KBM-7 (cell line): ENCODE measurements at regions not wholly inside any gene's neighbourhood (a gene's known extent, or its start where the extent isn't known, plus 50 kb on each side); places are given as distances from the start of the nearest gene placed in this dataset.
"Not testable (repeated sequence)": the region's sequence is repeated elsewhere in the genome, so short reads cannot be mapped to it uniquely, and the experiment has no call there.

Experiments used
- DNase-seq: peaks from one replicate; pipeline ENCODE4 v3.0.0-alpha.2; 2015
- in situ Hi-C: fragments of 300-500 bp; cut with MboI; formaldehyde crosslinking; loops from 2 replicates; pipeline ENCODE4 v1.14.3; 2020; ENCODE audit warnings: low sequenced_read_pairs, low pct_unique_long_range_greater_than_20kb, mixed read lengths

DNA sequence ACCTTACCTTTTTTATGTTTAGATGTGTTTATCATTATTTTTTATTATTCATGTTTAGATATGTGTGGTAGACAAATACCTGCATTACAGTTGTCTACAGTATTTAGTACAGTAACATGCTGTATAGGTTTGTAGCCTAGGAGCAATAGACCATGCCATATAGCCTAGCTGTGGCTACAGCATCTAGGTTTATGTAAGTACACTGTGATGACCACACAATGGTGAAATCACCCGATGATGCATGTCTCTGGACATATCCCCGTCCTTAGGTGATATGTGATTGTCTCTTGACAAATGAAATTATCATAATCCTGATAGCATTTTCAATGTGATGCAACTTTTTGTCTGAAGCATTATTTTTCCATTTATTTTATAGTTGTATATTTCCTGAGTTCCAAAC, 121.2 kb downstream of the DISP1 start:
- in situ Hi-C loops: no loop called here
- DNase-seq: no peak

DNA sequence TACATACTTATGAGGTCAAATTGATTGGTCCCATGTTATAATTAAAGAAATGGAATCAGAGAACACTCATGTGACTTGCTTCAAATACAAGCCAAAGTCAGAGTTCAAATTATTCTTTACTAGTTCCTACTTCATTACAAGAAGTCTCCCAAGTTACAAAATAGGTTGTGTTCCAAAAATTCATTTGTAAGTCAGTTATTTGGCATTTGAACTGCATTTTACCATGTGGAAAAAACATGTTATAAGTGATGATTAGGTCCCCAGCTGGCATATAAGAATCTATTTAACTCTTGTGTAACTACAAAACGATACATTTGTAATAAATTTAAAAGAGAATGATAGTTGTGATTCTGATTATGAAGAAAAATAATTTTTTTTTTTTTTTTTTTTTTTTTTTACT, 124.1 kb downstream of the DISP1 start:
- no peak for DNase-seq
- in situ Hi-C loops: no loop called here

DNA sequence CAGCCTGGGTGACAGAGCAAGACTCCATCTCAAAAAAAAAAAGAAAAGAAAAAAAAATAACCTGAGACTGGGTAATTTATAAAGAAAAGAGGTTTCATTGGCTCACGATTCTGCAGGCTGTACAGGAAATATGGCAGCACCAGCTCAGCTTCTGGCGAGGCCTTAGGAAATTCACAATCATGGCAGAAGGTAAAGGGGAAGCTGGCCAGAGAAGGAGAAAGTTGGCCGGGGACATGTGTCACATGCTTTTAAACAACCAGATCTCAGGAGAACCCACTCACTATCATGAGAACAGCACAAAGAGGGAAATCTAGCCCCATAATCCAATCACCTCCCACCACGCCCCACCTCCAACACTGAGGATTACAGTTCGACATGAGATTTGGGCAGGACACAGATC, 125.3 kb downstream of the DISP1 start:
- in situ Hi-C loops: no loop called here
- DNase-seq: no peak

DNA sequence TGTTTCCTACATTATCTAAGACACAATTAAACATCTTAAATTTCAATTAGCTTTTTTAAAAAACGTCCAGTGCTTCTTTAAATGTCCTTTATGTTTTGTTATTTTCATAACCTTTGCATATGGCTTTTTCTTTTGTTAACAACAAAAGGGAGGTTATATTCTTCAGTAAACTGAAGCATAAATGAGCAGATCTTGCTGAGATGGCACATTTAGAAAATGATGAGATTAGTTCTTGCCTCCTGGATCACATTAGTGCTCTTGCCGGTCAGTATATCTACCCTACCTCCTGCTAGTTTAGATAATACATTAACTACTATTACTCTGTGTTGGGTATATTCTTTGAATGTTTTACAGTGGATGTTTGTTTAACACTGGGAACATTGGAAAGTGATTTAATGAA, 126.1 kb downstream of the DISP1 start:
- no peak for DNase-seq
- in situ Hi-C loops: no loop called here

DNA sequence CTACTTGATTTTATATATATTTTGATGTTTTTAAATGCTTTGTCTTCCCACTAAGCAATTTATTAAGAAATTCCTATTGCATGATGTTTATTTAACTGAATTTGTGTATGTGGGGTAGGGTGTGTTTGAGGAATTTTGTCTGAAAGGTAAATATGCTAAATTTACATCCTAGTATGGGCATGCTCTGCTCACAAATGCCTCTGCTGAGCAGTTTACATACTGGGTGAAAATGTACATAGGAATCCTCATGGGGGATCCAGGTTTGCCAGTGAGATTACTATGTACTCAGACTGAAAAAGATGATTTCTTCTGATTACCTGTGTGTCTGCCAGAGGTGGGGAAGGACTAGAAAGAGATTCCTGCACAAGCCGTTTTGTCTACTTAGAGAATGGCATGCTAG, 126.6 kb downstream of the DISP1 start:
- no peak for DNase-seq
- in situ Hi-C loops: no loop called here

DNA sequence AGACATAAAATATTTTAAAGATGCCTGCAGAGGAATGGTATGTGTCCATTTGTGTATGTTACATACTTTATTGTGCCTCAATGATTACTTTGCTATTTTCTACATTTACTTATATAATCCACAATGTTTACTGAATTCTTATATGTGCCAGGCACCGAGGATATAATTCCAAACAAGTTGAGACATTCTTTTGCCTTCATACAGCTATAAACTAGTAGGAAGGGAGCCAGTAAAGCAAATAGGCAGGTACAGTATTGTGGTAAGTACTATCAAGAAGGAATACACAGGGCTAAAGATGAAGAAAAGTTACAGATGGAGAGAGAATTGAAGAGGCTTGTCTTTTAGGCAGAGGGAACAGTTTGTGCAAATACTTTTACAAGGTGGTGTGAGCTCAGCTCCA, 131.6 kb downstream of the DISP1 start:
- in situ Hi-C loops: no loop called here
- no peak for DNase-seq

DNA sequence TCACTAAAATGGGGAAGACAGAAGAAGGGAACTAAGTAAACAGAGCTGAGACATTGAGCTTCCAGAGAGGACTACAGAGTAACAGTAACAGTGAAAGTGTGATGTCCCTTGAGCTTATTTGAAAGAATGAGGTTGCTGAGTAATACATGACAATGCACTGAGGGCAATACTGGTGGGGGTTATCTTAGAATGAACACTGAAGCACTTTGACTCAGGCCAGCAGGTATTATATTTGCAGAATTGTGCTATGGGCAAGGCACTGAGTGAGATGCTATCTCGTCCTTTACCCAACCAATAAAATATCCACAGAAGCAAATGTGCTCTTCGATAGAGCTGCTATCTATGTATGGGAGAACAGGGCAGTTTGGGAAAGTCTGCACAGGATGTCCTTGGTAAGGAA, 133.2 kb downstream of the DISP1 start:
- in situ Hi-C loops: no loop called here
- no peak for DNase-seq

DNA sequence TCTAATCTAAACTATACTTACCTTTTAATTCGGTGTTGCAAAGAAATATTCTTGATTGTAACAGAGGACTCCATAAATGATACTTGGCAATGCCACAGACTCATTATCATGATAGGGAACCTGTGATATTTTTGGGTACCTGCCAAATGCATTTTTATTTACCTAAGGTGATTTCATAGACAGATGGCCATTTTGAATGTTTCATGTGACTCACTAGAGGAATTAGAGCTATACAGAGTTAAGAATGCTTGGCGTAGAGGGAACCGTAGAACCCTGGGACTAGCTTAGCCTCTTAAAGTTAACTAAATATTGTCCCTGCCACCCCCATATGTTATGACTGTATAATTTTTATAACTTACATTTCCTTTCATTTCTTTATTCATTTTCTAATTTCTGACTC, 136.1 kb downstream of the DISP1 start:
- no peak for DNase-seq
- in situ Hi-C loops: no loop called here

DNA sequence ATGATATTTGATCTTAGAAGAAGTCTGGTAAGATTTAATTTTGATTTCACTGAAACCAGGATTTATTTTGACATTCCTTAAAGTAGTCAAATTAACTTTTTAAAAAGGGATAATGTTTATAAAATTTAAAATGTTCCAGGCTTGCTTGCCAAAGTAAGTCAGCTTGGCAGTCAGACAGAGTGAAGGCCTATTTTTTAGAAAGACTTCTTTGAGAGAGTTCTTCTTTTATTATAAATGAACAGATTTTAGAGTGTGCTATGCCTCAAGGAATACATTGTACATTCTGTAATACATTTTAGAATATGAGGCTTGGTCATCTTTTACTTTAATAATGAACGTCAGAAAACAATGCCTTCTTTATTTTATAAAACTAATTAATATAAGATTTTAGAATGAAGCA, 138.7 kb downstream of the DISP1 start:
- no peak for DNase-seq
- in situ Hi-C loops: no loop called here

DNA sequence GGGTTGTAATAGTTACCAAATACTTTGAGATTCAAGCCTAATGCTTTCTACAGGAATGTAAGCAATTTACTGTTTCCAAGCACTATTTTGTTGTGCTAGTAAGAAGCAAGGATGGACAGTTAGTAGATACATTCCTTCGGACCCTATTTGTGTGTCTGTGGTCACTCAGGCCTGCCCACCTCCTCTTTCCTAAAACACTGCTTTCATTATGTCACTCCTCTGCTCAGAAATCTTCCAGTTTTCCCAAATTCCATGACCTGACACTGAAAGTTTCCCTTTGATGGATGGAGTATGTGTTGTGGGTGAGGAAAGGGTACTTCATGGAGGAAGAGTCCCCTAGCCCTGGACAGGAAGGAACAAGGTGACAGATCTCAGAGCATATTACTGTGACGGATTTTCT, 141.1 kb downstream of the DISP1 start:
- in situ Hi-C loops: no loop called here
- no peak for DNase-seq

DNA sequence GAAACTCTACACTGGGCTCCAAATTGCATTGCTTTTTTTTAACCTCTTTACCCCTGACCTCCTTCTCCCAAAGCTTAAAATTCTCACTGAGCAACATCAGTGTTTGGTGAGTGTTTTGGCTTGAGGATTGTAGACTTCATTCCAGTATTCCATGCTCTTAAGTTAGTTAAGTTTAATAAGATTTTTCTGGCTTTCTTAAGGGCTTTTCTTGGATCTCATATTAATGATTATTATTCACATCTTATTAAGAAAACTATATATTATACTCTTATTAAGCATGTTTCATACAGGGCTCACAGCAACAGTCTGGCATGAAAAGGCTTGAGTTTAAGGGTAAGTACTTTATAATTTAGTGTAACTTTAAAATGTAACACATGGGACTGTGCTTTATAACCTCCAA, 141.8 kb downstream of the DISP1 start:
- in situ Hi-C loops: no loop called here
- no peak for DNase-seq

DNA sequence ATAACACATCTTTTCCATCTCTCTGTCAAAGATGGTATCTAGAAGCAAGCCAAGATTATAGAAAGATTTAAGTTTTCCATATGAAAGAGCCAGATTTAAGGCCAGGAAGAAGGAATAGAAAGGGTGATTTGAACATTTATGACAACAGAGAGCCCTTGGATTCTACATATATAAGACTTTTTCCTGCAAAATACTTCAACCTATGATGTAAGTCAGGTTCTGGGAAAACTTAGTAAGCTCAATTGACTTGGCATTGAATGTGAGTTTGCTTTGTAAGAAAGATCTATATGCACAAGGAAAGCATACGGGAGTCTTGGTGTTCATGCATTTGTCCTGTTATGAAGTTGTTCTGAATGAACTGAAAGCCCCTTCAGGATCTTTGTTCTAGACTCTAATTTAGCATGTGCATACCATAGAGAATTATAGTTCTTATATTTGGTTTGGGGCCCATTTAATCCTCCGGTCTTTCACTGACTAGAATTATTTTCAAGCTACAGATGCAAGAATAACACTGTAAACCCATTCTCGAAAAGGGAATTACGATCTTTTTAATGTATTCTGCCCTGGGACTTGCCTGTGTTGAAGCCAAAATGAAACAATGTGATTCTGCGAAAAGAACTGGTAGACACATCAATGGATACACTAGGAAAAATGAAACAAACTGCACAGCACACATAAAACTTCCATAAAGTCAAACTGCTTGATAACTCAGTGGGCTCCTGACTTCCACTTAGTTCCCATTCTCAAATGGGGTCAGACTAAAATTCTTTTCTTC, 152.8 kb downstream of the DISP1 start:
- no peak for DNase-seq
- in situ Hi-C loops: no loop called here

DNA sequence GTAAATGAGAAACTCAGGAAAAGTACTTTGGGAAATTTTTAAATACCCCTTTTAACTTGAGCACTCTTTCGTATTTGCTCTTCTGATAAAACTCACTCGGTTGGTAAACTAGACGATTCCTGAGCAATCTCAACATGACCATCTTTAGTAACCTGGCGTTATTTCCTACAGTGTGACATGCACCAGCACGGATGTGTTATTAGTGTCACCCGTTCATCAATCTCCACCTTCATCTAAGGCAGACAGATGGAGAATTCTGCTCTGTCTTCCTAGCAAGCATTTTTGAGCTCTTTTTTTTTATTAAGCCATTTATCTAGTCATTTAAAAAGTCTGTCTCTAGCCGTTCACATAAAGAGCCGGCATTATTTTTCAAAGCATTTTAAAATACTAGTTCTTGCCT, 155.2 kb downstream of the DISP1 start:
- in situ Hi-C loops: no loop called here
- no peak for DNase-seq

DNA sequence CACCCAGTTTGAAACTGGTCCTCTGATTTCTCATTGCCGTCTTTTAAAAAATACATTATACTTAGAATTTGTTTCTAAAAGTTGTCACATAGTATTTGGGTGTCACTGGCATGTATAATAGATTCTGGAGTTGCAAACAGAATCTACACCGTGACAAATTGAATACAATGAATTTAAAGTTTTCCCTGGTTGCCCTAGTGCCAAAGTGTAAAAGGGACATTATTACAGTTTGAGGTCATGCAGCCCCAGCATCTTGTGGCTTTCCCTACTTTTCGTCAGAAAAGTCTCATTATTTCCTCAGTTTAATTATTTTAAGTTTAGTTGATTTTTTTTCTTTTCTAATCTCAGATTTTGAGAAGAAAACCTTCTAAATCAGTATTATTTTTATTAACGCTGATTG, 155.9 kb downstream of the DISP1 start:
- no peak for DNase-seq
- in situ Hi-C loops: no loop called here

DNA sequence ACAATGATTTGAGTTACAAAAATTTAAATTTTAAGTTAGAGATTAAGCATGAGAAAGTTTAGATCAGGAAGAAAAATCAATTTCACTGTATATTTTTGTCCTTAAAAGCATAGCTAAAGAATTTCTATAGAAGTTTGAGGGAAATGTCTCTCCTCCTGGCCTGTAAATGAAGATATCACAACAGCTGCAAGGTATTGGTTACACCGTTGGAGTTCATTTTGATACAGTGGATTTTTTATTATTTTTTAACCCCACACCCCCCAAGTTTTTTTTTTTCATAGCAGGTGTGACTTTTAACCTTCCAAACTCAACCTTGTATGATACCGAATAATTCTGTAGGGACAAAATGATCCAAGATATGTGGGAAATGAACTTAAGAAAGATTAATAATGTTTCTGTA, 156.3 kb downstream of the DISP1 start:
- no peak for DNase-seq
- in situ Hi-C loops: no loop called here

DNA sequence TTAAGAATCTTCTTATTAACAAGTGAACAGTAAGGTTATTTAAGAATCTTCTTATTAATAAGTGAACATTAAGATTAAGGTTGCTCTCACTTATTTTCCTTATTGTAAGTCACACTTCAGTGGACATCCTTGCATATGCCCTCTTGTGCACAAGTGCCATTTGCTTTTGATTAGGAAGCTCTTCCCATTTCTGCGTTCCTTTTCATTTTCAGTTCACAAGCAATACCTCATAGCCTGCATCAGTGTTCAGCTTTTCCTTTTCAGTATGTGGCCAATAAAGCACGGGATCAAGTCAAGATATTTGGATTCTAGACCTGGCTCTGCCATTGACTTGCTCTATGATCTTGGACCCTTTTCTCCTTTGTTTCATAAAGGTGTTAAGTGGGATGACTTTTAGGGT, 158.7 kb downstream of the DISP1 start:
- no peak for DNase-seq
- in situ Hi-C loops: no loop called here

DNA sequence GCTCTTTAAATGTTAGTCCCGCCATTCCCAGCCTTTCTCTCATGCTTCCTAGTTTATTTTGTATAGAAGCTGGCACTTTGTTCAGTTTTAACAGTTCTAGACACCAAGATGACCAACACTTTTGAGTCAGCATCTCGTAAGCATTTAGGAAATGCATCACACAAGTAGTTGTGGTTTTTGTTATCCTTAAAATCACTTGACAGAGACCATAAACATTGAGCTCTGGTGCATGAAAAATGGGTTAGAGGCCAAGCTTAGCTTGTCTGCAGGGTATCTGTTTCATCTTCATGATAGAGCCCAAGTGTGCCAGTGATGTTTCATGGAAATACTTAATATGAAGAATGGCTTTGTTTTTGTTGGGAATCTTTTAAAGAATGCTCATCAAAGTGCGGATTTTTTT, 159.7 kb downstream of the DISP1 start:
- no peak for DNase-seq
- in situ Hi-C loops: no loop called here

DNA sequence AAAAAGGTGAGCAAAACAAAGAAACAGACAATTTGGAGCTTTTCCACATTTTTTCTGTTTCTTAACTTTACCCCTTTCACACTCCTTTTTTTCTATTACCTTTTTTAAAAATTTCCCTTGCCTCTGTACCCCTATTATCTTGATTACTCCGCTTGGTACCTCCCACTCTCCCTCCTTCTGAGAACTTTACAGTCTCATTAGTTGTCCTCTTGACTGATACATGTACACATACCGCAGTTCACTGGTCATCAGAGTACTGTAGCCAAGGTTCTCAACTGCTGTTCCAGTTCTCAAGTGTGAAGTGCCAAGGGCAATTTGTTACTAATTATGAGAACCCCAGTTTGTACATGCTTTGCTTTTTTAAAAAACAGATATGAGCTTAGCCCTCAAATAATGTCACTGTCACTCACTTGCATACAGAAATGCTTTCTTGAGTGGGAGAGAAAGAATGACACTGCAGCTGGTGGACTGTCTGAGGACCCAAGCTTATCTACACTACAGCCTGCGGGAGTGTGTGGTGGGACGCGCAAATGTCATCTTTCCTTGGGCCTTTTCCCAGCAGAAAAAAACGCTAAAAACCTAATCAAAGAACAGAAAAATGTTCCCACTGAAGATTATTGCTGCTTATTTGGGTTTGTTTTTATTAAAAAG, 160.8 kb downstream of the DISP1 start:
- DNase-seq: no peak
- in situ Hi-C loops: no loop called here

DNA sequence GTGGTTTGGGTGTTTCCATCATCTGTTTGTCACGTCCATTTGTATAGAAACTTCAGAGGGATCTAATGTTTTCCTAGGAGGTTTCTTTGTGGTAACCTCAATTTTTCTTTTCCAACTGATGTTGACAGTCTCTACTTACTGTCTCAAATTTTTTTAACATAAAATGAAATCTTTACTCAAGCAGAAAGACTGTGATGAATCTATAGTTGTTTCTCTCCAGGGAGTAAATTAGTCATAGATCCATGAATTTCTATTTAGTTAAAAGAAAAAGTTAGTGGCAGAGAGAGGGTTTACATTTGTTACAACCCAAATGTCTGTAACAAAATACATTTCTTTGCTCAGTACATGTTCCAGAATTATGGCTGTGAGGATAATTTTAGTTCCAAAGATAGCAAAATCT, 161.6 kb downstream of the DISP1 start:
- no peak for DNase-seq
- in situ Hi-C loops: no loop called here

DNA sequence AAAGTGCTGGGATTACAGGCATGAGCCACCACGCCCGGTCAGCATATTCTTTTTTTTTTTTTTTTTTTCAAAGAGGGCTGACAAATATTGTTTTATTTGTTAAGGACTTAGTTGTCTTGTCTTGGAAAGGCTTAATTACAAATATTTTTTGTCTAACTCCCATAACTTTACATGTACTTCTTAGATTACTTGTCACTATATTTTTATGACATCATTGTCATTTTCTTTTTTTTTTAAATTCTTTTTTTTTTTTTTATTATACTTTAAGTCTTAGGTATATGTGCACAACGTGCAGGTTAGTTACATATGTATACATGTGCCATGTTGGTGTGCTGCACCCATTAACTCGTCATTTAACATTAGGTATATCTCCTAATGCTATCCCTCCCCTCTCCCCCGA, 162.5 kb downstream of the DISP1 start:
- in situ Hi-C loops, DNase-seq: not testable (repeated sequence)

DNA sequence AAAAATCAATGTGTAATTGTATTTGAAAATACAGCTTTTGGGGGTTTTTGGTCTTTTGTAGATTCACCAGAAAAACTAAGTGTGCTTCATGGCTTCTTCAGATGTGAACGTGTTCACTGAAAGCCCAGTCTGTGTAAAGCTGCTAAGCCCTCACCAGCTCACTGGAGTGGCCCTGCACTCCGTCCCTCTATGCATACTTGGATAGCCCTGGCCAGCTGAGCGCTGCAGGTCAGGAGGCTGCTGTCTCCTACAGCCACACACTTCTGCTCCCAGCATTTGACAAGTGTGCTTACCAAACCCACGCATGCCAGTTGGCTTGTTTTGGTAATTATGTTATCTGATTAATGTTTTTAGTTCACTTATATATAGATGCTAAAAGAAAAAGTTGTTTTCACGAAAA, 163.5 kb downstream of the TLR5 start:
- DNase-seq: no peak
- in situ Hi-C loops: no loop called here
